ENCODE measurements at regions not wholly inside any gene's neighbourhood (a gene's known extent, or its start where the extent isn't known, plus 50 kb on each side); places are given as distances from the start of the nearest gene placed in this dataset.

DNA sequence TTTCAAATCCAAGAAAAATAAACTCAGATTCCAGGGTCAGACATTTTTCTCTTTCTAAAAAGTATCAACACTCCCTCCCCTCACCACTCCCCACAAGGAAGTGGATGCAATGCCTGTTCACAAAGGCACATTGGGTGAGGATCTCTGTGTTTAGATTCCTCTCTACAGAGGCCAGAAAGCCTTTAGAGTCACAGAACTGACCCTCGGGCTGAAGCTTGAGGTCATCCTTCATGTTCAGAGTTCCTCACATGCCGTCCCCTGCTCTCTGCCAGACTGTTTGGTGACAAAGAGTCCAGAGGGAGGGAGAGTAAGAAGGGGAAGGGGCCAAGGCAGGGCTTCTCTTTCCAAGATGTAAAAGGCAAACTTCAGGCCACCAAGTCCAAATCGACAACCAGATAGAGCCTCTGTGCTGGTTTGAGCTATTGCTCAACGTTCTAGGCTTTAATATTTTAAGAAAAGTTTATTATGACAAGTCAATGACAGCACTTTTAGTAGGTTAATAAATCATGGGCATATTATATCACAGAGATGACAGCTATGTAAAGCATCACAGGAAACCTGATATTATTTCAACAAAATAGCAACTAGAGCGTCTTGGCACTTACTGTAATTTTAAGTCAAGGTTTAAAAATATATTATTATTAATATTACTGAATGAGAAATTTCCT, 269.4 kb downstream of the ETAA1 start:
- Histone ChIP-seq H3K27me3 (ENCODE audit: control insufficient read depth in 1 of 2, insufficient read depth in 2 of 2, low read length in 2 of 2) (no peaks in the 10 kb centered on the region), H4K20me1 (ENCODE audit: insufficient read depth, low read length) (no peaks in the 10 kb centered on the region), H3K36me3 (replicated peaks in 1 of 2; ENCODE audit: control insufficient read depth in 1 of 2, insufficient read depth in 2 of 2, low read length in 2 of 2) (no peaks in the 10 kb centered on the region), H3K4me3 (replicated peaks in 1 of 3; ENCODE audit: insufficient read depth in 1 of 3, low read depth in 2 of 3, low read length in 3 of 3) (no peak overlapping the region), H3K79me2 (ENCODE audit: insufficient read depth, low read length) (no peaks in the 10 kb centered on the region), H3K9ac (ENCODE audit: insufficient read depth, low read depth, low read length) (no peak overlapping the region), H3K27ac (ENCODE audit: extremely low read length, insufficient read depth, low read length) (no peak overlapping the region), H3K4me2 (ENCODE audit: low read depth, low read length) (no peak overlapping the region), H3K9me3 (ENCODE audit: low read length) (no peaks in the 10 kb centered on the region), H2AFZ (ENCODE audit: low read length) (no peak overlapping the region), H3K4me1 (ENCODE audit: insufficient read depth, low read length) (peaks cover 10% of the 10 kb centered on the region)
- no peak for DNase-seq (ENCODE audit: low spot score)
- in situ Hi-C loops (cut with HindIII; ENCODE audit: extremely low pct_ligation_motif_present, low pct_unique_long_range_greater_than_20kb) (no loop called here), intact Hi-C loops (cut with micrococcal nuclease; ENCODE audit: unreplicated experiment) (no loop called here)
- ATAC-seq, result no peak
- FAIRE-seq, result no peak
- ChIA-PET POLR2A (no interaction called here), CTCF (ENCODE audit: low intra/inter-chr PET ratio, low total read pairs) (no interaction called here)
- TF ChIP-seq, protein P1, sequence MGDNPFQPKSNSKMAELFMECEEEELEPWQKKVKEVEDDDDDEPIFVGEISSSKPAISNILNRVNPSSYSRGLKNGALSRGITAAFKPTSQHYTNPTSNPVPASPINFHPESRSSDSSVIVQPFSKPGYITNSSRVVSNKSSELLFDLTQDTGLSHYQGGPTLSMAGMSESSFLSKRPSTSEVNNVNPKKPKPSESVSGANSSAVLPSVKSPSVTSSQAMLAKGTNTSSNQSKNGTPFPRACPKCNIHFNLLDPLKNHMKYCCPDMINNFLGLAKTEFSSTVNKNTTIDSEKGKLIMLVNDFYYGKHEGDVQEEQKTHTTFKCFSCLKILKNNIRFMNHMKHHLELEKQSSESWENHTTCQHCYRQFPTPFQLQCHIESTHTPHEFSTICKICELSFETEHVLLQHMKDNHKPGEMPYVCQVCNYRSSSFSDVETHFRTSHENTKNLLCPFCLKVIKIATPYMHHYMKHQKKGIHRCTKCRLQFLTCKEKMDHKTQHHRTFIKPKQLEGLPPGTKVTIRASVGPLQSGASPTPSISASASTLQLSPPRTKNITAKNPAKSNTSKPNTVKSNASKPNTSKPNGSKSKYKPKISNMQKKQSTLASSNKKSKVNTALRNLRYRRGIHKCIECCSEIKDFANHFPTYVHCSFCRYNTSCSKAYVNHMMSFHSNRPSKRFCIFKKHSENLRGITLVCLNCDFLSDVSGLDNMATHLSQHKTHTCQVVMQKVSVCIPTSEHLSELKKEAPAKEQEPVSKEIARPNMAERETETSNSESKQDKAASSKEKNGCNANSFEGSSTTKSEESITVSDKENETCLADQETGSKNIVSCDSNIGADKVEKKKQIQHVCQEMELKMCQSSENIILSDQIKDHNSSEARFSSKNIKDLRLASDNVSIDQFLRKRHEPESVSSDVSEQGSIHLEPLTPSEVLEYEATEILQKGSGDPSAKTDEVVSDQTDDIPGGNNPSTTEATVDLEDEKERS (CRISPR knock-in tag; IDR thresholded peaks at IDR 0.05), result no peak
- TF ChIP-seq NCOA2 (CRISPR knock-in tag; IDR thresholded peaks at IDR 0.05) (no peak), SNRNP70 (IDR thresholded peaks at IDR 0.05; ENCODE audit: low read depth, low read length) (no peak), MXI1 (IDR thresholded peaks at IDR 0.05; ENCODE audit: borderline replicate concordance, low read depth, low read length) (no peak), KLF15 (CRISPR knock-in tag; IDR thresholded peaks at IDR 0.05; ENCODE audit: borderline replicate concordance) (no peak), CBFB (CRISPR knock-in tag; IDR thresholded peaks at IDR 0.05) (no peak), KDM1A (CRISPR knock-in tag; IDR thresholded peaks at IDR 0.05) (no peak), MAFF (IDR thresholded peaks at IDR 0.05; ENCODE audit: low read depth, low read length) (no peak), TAF15 (IDR thresholded peaks at IDR 0.05; ENCODE audit: low read depth, low read length, poor library complexity, severe bottlenecking) (no peak), ZNF225 (CRISPR knock-in tag; IDR thresholded peaks at IDR 0.05) (no peak), ZNF891 (CRISPR knock-in tag; IDR thresholded peaks at IDR 0.05) (no peak), MAF1 (CRISPR knock-in tag; IDR thresholded peaks at IDR 0.05; ENCODE audit: borderline replicate concordance) (no peak), KAT7 (CRISPR knock-in tag; IDR thresholded peaks at IDR 0.05; ENCODE audit: borderline replicate concordance) (no peak), PRMT3 (CRISPR knock-in tag; IDR thresholded peaks at IDR 0.05; ENCODE audit: borderline replicate concordance, low read depth) (no peak), SP5 (CRISPR knock-in tag; IDR thresholded peaks at IDR 0.05; ENCODE audit: borderline replicate concordance, low read depth) (no peak), MED1 (CRISPR knock-in tag; IDR thresholded peaks at IDR 0.05) (no peak)
- TF ChIP-seq, protein P2, sequence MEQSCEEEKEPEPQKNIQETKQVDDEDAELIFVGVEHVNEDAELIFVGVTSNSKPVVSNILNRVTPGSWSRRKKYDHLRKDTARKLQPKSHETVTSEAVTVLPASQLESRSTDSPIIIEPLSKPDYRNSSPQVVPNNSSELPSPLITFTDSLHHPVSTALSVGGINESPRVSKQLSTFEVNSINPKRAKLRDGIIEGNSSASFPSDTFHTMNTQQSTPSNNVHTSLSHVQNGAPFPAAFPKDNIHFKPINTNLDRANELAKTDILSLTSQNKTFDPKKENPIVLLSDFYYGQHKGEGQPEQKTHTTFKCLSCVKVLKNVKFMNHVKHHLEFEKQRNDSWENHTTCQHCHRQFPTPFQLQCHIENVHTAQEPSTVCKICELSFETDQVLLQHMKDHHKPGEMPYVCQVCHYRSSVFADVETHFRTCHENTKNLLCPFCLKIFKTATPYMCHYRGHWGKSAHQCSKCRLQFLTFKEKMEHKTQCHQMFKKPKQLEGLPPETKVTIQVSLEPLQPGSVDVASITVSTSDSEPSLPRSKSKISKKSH (CRISPR knock-in tag; IDR thresholded peaks at IDR 0.05; ENCODE audit: borderline replicate concordance), result no peak
- TF ChIP-seq, protein P3, sequence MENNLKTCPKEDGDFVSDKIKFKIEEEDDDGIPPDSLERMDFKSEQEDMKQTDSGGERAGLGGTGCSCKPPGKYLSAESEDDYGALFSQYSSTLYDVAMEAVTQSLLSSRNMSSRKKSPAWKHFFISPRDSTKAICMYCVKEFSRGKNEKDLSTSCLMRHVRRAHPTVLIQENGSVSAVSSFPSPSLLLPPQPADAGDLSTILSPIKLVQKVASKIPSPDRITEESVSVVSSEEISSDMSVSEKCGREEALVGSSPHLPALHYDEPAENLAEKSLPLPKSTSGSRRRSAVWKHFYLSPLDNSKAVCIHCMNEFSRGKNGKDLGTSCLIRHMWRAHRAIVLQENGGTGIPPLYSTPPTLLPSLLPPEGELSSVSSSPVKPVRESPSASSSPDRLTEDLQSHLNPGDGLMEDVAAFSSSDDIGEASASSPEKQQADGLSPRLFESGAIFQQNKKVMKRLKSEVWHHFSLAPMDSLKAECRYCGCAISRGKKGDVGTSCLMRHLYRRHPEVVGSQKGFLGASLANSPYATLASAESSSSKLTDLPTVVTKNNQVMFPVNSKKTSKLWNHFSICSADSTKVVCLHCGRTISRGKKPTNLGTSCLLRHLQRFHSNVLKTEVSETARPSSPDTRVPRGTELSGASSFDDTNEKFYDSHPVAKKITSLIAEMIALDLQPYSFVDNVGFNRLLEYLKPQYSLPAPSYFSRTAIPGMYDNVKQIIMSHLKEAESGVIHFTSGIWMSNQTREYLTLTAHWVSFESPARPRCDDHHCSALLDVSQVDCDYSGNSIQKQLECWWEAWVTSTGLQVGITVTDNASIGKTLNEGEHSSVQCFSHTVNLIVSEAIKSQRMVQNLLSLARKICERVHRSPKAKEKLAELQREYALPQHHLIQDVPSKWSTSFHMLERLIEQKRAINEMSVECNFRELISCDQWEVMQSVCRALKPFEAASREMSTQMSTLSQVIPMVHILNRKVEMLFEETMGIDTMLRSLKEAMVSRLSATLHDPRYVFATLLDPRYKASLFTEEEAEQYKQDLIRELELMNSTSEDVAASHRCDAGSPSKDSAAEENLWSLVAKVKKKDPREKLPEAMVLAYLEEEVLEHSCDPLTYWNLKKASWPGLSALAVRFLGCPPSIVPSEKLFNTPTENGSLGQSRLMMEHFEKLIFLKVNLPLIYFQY (CRISPR knock-in tag; IDR thresholded peaks at IDR 0.05; ENCODE audit: borderline replicate concordance), result no peak
- BruUV-seq (replicated peaks), result no TSS peak
- 6% methylated on average over 5 of the region's 5 CpGs for WGBS (ENCODE audit: low lambda C conversion rate)
